ENCODE measurements at regions not wholly inside any gene's neighbourhood (a gene's known extent, or its start where the extent isn't known, plus 50 kb on each side); places are given as distances from the start of the nearest gene placed in this dataset.

DNA sequence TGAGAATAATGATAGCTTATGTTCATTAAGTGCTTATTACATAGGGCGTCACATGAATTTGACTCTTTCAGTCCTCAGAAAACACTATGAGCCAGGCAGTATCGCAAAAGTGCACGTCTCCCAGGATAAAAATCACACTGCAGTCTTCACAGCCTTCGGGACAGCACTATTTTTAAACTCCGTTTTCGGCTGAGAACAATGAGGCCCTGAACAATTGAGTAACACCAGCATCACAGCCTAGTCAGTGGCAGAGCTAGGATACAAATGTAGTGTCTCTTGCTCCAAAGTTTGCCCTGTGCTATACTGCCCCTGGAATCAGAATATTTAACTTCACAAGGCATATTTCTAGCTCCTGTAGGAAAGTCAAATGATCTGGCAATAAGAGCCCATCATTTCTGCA is 852.1 kb upstream of the SEMA6D start:
- TF ChIP-seq, protein P1, sequence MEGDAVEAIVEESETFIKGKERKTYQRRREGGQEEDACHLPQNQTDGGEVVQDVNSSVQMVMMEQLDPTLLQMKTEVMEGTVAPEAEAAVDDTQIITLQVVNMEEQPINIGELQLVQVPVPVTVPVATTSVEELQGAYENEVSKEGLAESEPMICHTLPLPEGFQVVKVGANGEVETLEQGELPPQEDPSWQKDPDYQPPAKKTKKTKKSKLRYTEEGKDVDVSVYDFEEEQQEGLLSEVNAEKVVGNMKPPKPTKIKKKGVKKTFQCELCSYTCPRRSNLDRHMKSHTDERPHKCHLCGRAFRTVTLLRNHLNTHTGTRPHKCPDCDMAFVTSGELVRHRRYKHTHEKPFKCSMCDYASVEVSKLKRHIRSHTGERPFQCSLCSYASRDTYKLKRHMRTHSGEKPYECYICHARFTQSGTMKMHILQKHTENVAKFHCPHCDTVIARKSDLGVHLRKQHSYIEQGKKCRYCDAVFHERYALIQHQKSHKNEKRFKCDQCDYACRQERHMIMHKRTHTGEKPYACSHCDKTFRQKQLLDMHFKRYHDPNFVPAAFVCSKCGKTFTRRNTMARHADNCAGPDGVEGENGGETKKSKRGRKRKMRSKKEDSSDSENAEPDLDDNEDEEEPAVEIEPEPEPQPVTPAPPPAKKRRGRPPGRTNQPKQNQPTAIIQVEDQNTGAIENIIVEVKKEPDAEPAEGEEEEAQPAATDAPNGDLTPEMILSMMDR (IDR thresholded peaks at IDR 0.05; ENCODE audit: low read depth, low read length, missing control alignments): no peak
- no peak for DNase-seq (ENCODE audit: extremely low read depth, low read depth)
- H3K4me3 ChIP-seq (replicated peaks; ENCODE audit: low read depth, low read length): no peak overlapping the region

DNA sequence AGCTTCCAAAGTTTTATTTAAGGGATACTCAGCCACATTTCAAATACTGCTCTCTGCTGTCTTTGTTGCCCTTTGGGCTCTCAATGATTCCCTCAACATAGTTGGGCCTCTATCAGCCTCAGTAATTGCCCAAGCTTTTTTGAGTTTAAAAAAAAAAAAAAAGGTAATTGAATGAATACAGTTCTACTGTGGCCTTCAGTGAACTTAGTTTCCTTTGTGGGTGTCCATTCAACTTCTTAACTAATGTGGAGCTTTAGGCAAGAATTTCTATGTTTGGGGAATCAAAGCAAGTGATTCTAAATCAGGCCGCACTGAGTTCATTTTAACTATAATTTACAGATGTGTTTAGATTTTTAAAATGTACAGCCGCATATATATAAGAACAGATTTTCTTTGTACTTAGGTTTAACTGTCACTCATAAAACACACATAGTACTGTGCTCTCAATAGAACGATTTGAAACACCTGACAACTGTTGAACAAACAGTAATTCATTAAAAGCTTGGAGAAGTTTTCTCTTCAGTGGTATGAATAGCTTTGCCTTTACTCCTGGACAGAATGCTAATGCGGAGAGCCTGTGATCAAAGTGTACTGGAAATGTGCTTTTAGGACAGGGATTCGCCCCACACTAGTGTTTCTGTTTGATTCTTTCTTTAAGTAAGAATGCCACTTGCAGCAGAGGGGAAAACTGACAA is 844.9 kb upstream of the SEMA6D start:
- DNase-seq (ENCODE audit: extremely low read depth, low read depth): no peak
- H3K4me3 ChIP-seq (replicated peaks; ENCODE audit: low read depth, low read length): no peak overlapping the region
- TF ChIP-seq, protein P1 (IDR thresholded peaks at IDR 0.05; ENCODE audit: low read depth, low read length, missing control alignments): no peak

DNA sequence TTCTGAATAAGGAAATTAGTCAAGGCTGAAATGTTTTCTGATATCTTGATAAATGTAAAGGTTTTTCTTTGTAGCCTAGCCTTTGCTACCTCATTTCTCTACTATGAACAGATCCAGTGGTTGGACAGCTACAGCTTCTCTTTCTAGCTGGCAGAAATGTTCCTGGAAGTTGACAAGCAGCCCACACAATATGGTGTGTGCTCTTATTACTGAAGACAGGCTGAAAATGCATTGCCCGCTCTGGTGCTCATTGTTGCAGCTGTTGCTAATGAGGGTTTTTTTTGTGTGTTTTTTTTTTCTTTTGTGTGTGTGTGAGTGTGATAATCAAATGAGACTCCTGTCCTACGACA is 844.3 kb upstream of the SEMA6D start:
- DNase-seq (ENCODE audit: extremely low read depth, low read depth): no peak
- TF ChIP-seq, protein P1 (IDR thresholded peaks at IDR 0.05; ENCODE audit: low read depth, low read length, missing control alignments): no peak
- H3K4me3 ChIP-seq (replicated peaks; ENCODE audit: low read depth, low read length): no peak overlapping the region

DNA sequence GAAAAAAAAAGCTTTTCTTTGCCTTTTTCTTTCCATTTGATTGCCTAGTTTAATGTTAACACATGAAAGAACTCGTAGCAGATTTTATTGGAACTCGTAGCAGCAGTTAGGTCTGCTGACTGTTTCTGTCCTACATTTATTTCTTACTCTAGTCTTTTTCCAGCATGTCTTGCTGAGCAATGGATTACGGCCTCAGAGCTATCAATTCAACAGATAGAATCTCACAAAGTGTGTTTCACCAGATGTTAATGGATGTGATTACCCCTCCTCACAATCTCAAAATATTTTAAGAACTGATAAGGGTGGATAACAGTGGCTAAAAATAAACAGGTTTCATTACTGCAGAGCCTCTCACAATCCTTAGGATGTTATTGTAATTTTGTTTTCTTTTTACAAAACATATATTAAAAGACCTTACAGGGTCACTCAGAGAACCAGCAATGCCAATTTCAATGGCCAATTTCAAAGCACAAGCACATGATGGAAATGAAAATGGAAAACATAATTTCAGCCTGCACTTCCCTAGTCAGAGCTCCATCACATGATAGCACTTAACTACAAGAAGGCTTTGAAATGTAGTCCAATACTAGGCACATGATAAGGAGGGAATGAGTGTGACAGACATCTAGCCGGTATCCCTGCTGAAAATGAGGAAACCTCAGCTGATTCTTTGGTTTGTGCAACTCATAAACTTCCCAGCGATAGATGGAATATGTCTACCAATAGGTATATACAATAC is 838.1 kb upstream of the SEMA6D start:
- DNase-seq (ENCODE audit: extremely low read depth, low read depth): no peak
- H3K4me3 ChIP-seq (replicated peaks; ENCODE audit: low read depth, low read length): no peak overlapping the region
- TF ChIP-seq, protein P1 (IDR thresholded peaks at IDR 0.05; ENCODE audit: low read depth, low read length, missing control alignments): no peak

DNA sequence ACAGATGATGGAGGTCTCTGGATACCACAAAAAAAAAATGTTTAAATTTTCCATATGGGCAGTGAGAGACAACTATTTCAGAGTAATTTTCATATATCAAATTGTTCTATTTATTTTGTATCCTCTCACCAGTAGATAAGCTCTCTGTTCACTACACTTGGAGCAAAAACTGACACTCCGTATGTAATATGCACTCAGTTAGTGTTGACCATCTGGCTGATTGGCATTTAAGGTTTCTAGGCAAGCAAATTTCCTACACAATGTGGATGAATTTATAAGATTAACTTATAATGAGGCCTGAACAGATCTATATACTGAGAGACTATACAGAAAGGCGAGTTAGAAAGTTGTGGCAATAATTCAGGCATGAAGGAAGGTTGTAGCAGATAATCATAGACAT is 836.5 kb upstream of the SEMA6D start:
- no peak overlapping the region for H3K4me3 ChIP-seq (replicated peaks; ENCODE audit: low read depth, low read length)
- no peak for DNase-seq (ENCODE audit: extremely low read depth, low read depth)
- TF ChIP-seq, protein P1 (IDR thresholded peaks at IDR 0.05; ENCODE audit: low read depth, low read length, missing control alignments): no peak

DNA sequence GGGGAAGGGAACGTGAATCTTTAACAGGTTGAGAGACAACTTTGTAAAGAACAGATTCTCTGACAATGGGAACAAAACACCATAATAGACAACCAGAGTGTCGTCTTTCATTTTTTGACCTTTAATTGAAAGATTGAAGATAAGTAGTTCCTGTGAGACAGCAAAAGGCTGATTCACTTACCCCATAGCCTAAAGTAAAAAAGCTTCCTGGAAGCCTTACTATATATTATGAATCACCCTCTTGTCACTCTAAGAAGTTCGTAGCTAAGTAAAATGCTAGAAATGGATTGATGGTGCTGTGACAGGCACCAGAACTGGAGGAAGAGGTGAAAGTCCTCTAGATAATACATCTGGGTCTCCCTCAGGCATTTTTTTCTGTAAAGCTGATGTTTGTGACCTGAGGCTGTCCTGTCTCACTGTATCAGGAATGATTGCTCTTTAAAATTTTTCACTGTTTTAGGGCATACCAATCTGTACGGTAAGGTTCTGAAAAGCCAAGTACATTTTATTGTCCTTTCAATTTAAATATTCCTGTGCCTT is 824.6 kb upstream of the SEMA6D start:
- no peak overlapping the region for H3K4me3 ChIP-seq (replicated peaks; ENCODE audit: low read depth, low read length)
- TF ChIP-seq, protein P1 (IDR thresholded peaks at IDR 0.05; ENCODE audit: low read depth, low read length, missing control alignments): no peak
- no peak for DNase-seq (ENCODE audit: extremely low read depth, low read depth)
